A549 (cell line): ENCODE measurements at regions not wholly inside any gene's neighbourhood (a gene's known extent, or its start where the extent isn't known, plus 50 kb on each side); places are given as distances from the start of the nearest gene placed in this dataset.

Experiments used
- CBX8 ChIP-seq: fragments of 200-600 bp; sonication (generic); IDR thresholded peaks from 2 replicates; pipeline ENCODE4 v1.6.1; 2016
- EP300 ChIP-seq, 2 experiments: fragments of >200 bp; sonication (Bioruptor Twin); formaldehyde crosslinking; IDR thresholded peaks; 2 replicates in 1 of 2; 3 replicates in 1 of 2; pipeline ENCODE4 v1.6.1; 2016 to 2017
- RARB ChIP-seq: fragments of 250-450 bp; sonication (Bioruptor Pico); IDR thresholded peaks from 2 replicates; pipeline ENCODE4 v1.8.0; 2021; ENCODE audit warnings: mild to moderate bottlenecking, moderate library complexity
- ZFP36 ChIP-seq: fragments of 450-650 bp; IDR thresholded peaks from 2 replicates; pipeline ENCODE4 v1.6.1; 2014; ENCODE audit warnings: borderline replicate concordance; ENCODE audit not compliant: partially characterized antibody
- TF ChIP-seq, protein P1 (sequence below): fragments of >200 bp; sonication (Bioruptor Twin); formaldehyde crosslinking; IDR thresholded peaks from 3 replicates; pipeline ENCODE4 v1.5.1; 2016
- TF ChIP-seq, protein P2 (sequence below): fragments of 200-600 bp; sonication (generic); IDR thresholded peaks from 2 replicates; pipeline ENCODE4 v1.6.1; 2016; ENCODE audit warnings: antibody characterized with exemption, mild to moderate bottlenecking, moderate library complexity
- TF ChIP-seq, protein P3 (sequence below): fragments of 450-650 bp; IDR thresholded peaks from 2 replicates; pipeline ENCODE4 v1.6.1; 2014; ENCODE audit warnings: antibody characterized with exemption

DNA sequence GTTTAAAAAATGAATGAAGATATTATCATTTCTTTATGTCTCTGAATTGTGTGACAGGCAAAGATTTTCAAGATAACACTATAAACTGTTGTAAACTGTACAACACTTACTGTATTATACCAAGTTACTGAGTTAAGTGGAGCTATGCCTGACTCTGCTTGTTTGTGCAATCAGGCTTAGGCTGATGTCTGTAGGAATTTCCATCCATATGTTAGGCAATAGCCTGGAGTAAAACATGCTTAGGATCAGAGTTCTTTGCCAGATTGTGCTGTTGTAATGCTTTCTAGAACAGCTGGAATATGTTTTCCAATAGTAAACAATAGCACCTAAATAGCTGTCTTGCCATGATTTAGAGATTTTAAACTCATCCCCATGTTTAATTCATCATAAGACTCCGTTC lies 1496.7 kb downstream of the CDH11 start:
- TF ChIP-seq, protein P1, sequence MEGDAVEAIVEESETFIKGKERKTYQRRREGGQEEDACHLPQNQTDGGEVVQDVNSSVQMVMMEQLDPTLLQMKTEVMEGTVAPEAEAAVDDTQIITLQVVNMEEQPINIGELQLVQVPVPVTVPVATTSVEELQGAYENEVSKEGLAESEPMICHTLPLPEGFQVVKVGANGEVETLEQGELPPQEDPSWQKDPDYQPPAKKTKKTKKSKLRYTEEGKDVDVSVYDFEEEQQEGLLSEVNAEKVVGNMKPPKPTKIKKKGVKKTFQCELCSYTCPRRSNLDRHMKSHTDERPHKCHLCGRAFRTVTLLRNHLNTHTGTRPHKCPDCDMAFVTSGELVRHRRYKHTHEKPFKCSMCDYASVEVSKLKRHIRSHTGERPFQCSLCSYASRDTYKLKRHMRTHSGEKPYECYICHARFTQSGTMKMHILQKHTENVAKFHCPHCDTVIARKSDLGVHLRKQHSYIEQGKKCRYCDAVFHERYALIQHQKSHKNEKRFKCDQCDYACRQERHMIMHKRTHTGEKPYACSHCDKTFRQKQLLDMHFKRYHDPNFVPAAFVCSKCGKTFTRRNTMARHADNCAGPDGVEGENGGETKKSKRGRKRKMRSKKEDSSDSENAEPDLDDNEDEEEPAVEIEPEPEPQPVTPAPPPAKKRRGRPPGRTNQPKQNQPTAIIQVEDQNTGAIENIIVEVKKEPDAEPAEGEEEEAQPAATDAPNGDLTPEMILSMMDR, result no peak
- TF ChIP-seq, protein P2, sequence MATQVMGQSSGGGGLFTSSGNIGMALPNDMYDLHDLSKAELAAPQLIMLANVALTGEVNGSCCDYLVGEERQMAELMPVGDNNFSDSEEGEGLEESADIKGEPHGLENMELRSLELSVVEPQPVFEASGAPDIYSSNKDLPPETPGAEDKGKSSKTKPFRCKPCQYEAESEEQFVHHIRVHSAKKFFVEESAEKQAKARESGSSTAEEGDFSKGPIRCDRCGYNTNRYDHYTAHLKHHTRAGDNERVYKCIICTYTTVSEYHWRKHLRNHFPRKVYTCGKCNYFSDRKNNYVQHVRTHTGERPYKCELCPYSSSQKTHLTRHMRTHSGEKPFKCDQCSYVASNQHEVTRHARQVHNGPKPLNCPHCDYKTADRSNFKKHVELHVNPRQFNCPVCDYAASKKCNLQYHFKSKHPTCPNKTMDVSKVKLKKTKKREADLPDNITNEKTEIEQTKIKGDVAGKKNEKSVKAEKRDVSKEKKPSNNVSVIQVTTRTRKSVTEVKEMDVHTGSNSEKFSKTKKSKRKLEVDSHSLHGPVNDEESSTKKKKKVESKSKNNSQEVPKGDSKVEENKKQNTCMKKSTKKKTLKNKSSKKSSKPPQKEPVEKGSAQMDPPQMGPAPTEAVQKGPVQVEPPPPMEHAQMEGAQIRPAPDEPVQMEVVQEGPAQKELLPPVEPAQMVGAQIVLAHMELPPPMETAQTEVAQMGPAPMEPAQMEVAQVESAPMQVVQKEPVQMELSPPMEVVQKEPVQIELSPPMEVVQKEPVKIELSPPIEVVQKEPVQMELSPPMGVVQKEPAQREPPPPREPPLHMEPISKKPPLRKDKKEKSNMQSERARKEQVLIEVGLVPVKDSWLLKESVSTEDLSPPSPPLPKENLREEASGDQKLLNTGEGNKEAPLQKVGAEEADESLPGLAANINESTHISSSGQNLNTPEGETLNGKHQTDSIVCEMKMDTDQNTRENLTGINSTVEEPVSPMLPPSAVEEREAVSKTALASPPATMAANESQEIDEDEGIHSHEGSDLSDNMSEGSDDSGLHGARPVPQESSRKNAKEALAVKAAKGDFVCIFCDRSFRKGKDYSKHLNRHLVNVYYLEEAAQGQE, result no peak
- TF ChIP-seq, protein P3, sequence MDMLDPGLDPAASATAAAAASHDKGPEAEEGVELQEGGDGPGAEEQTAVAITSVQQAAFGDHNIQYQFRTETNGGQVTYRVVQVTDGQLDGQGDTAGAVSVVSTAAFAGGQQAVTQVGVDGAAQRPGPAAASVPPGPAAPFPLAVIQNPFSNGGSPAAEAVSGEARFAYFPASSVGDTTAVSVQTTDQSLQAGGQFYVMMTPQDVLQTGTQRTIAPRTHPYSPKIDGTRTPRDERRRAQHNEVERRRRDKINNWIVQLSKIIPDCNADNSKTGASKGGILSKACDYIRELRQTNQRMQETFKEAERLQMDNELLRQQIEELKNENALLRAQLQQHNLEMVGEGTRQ, result no peak
- TF ChIP-seq RARB (CRISPR knock-in tag) (no peak), ZFP36 (no peak), EP300 (IDR thresholded peaks at IDR 0.05) (no peak), CBX8 (no peak)
